ENCODE measurements at regions not wholly inside any gene's neighbourhood (a gene's known extent, or its start where the extent isn't known, plus 50 kb on each side); places are given as distances from the start of the nearest gene placed in this dataset.

DNA sequence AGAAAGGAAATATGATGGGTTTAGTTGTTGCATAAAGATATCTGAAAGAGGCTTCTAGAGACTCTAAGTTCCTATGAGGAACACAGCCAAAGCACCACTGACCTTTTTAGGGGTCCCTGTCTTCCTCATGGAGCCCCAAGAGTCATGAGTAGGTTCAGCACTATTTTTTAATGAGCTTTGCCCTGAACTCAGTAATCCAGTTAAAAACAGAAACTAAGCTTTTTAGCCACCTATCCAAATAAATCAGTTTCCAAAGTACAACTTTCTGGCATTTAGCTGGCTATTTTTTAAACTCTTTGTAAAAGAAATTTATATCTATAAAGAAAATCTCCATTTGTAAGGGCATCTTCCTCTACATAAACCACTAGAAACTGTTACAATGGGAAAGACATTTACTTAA, 241.8 kb upstream of the UBASH3B start:
- no peaks in the 10 kb centered on the region for H3K4me1 ChIP-seq (ENCODE audit: insufficient read depth, low read length, poor library complexity, severe bottlenecking)
- no peaks in the 10 kb centered on the region for H3K36me3 ChIP-seq (ENCODE audit: insufficient read depth, low read length)
- H3K9me2 ChIP-seq (replicated peaks; ENCODE audit: low read depth, low read length), result no peaks in the 10 kb centered on the region
- H3K9ac ChIP-seq (ENCODE audit: low read depth, low read length, poor library complexity, severe bottlenecking), result no peak overlapping the region
- H4K20me1 ChIP-seq (ENCODE audit: insufficient read depth, low read length, poor library complexity, severe bottlenecking), result no peaks in the 10 kb centered on the region
- H3K27me3 ChIP-seq (ENCODE audit: insufficient read depth, low read length, poor library complexity, severe bottlenecking), result no peaks in the 10 kb centered on the region
- H3F3A ChIP-seq (ENCODE audit: low read depth), result no peaks in the 10 kb centered on the region
- H3K4me2 ChIP-seq (ENCODE audit: low read depth, low read length, poor library complexity, severe bottlenecking), result no peak overlapping the region
- no peaks in the 10 kb centered on the region for H3K79me2 ChIP-seq (ENCODE audit: insufficient read depth, low read length)
- peaks cover 2% of the 10 kb centered on the region; the same call in 1 of the 2 replicates for H3K9me3 ChIP-seq (ENCODE audit: insufficient read depth, low read depth, low read length)
- no peak for TF ChIP-seq EZH2phosphoT487 (IDR thresholded peaks at IDR 0.05; ENCODE audit: borderline replicate concordance)
- TF ChIP-seq, protein P1, sequence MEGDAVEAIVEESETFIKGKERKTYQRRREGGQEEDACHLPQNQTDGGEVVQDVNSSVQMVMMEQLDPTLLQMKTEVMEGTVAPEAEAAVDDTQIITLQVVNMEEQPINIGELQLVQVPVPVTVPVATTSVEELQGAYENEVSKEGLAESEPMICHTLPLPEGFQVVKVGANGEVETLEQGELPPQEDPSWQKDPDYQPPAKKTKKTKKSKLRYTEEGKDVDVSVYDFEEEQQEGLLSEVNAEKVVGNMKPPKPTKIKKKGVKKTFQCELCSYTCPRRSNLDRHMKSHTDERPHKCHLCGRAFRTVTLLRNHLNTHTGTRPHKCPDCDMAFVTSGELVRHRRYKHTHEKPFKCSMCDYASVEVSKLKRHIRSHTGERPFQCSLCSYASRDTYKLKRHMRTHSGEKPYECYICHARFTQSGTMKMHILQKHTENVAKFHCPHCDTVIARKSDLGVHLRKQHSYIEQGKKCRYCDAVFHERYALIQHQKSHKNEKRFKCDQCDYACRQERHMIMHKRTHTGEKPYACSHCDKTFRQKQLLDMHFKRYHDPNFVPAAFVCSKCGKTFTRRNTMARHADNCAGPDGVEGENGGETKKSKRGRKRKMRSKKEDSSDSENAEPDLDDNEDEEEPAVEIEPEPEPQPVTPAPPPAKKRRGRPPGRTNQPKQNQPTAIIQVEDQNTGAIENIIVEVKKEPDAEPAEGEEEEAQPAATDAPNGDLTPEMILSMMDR (conservative IDR thresholded peaks at IDR 0.05; ENCODE audit: low read length), result no peak
- no peak overlapping the region for H3K4me3 ChIP-seq (ENCODE audit: low read length, poor library complexity, severe bottlenecking)
- no peak overlapping the region for H2AFZ ChIP-seq (ENCODE audit: low read length)

DNA sequence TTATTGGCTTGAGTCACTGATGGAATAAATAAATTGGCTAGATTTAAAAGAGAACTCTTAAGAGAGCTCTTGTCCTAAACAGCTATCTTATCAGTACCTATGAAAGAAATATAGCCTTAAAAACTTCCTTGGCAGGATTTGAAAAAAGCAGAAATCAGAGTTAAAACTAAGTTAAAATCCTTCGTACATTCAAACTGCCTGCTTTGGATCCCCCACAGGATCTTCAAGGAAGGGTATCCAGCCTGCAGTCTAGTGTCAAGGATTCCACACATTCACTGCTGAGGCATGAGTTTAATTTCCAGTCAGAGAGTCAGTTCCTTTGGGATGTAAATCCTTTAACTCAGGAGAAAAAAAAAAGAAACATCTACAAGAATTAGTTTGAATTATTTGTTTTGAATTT, 242.9 kb upstream of the UBASH3B start:
- Histone ChIP-seq H3K36me3 (ENCODE audit: insufficient read depth, low read length) (no peaks in the 10 kb centered on the region), H3K9me2 (replicated peaks; ENCODE audit: low read depth, low read length) (no peaks in the 10 kb centered on the region), H3K9ac (ENCODE audit: low read depth, low read length, poor library complexity, severe bottlenecking) (no peak overlapping the region), H3K9me3 (ENCODE audit: insufficient read depth, low read depth, low read length) (peaks cover 2% of the 10 kb centered on the region; the same call in 1 of the 2 replicates), H3K79me2 (ENCODE audit: insufficient read depth, low read length) (no peaks in the 10 kb centered on the region), H3K4me2 (ENCODE audit: low read depth, low read length, poor library complexity, severe bottlenecking) (no peak overlapping the region), H3F3A (ENCODE audit: low read depth) (no peaks in the 10 kb centered on the region), H3K27me3 (ENCODE audit: insufficient read depth, low read length, poor library complexity, severe bottlenecking) (no peaks in the 10 kb centered on the region), H4K20me1 (ENCODE audit: insufficient read depth, low read length, poor library complexity, severe bottlenecking) (no peaks in the 10 kb centered on the region), H2AFZ (ENCODE audit: low read length) (no peak overlapping the region), H3K4me3 (ENCODE audit: low read length, poor library complexity, severe bottlenecking) (no peak overlapping the region), H3K4me1 (ENCODE audit: insufficient read depth, low read length, poor library complexity, severe bottlenecking) (no peaks in the 10 kb centered on the region)
- TF ChIP-seq EZH2phosphoT487 (IDR thresholded peaks at IDR 0.05; ENCODE audit: borderline replicate concordance), result no peak
- TF ChIP-seq, protein P1 (conservative IDR thresholded peaks at IDR 0.05; ENCODE audit: low read length), result no peak

DNA sequence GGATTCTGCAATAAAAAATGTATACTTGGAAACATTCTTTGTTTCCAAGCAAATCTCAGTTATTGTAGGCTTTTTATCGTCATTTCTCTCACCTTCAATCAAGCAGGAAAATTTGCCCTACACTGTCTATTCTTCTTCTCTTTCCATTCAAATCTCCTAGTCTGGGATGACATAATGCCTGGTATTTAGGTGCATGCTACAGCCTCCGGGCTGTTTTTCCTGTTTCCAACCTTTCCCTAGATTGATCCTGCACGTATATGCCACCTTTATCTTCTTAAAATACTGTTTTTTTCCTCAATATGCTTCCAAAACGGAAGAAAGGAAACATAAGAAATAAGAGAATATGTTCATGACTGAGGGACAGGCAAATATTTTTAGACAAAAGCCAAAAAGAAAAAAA, 249.1 kb upstream of the UBASH3B start:
- Histone ChIP-seq H3K4me2 (ENCODE audit: low read depth, low read length, poor library complexity, severe bottlenecking) (no peak overlapping the region), H3F3A (ENCODE audit: low read depth) (no peaks in the 10 kb centered on the region), H3K36me3 (ENCODE audit: insufficient read depth, low read length) (no peaks in the 10 kb centered on the region), H3K79me2 (ENCODE audit: insufficient read depth, low read length) (no peaks in the 10 kb centered on the region), H3K9ac (ENCODE audit: low read depth, low read length, poor library complexity, severe bottlenecking) (no peak overlapping the region), H3K27me3 (ENCODE audit: insufficient read depth, low read length, poor library complexity, severe bottlenecking) (no peaks in the 10 kb centered on the region), H3K9me3 (ENCODE audit: insufficient read depth, low read depth, low read length) (no peaks in the 10 kb centered on the region), H2AFZ (ENCODE audit: low read length) (no peak overlapping the region), H3K4me3 (ENCODE audit: low read length, poor library complexity, severe bottlenecking) (no peak overlapping the region), H4K20me1 (ENCODE audit: insufficient read depth, low read length, poor library complexity, severe bottlenecking) (no peaks in the 10 kb centered on the region), H3K9me2 (replicated peaks; ENCODE audit: low read depth, low read length) (no peaks in the 10 kb centered on the region), H3K4me1 (ENCODE audit: insufficient read depth, low read length, poor library complexity, severe bottlenecking) (no peaks in the 10 kb centered on the region)
- TF ChIP-seq, protein P1 (conservative IDR thresholded peaks at IDR 0.05; ENCODE audit: low read length), result no peak
- no peak for TF ChIP-seq EZH2phosphoT487 (IDR thresholded peaks at IDR 0.05; ENCODE audit: borderline replicate concordance)

Measured in Loucy (cell line).